Esophagus (tissue), 2 donors: ENCODE measurements at regions not wholly inside any gene's neighbourhood (a gene's known extent, or its start where the extent isn't known, plus 50 kb on each side); places are given as distances from the start of the nearest gene placed in this dataset.
"Not testable (repeated sequence)": the region's sequence is repeated elsewhere in the genome, so short reads cannot be mapped to it uniquely, and the experiment has no call there.

ENCODE experiments used
- H3K27ac ChIP-seq, 2 donors: one replicate each; pipeline ENCODE4 v1.5.1; 2013; ENCODE audit warnings: low read depth in 2 of 2, mild to moderate bottlenecking in 2 of 2, inconsistent platforms in 1 of 2, low read length in 1 of 2, moderate library complexity in 1 of 2
- H3K27me3 ChIP-seq, 2 donors: one replicate each; pipeline ENCODE4 v1.6.1; 2013; ENCODE audit warnings: low read length in 2 of 2, control low read depth in 1 of 2, mild to moderate bottlenecking in 1 of 2; ENCODE audit not compliant: insufficient read depth in 2 of 2, control insufficient read depth in 1 of 2
- H3K36me3 ChIP-seq, 2 donors: one replicate each; pipeline ENCODE4 v1.6.1; 2013; ENCODE audit warnings: low read length in 1 of 2; ENCODE audit not compliant: control insufficient read depth in 2 of 2, insufficient read depth in 2 of 2
- H3K4me1 ChIP-seq, 2 donors: one replicate each; pipeline ENCODE4 v1.6.1; 2013; ENCODE audit warnings: low read length in 1 of 2; ENCODE audit not compliant: control insufficient read depth in 2 of 2, insufficient read depth in 2 of 2
- H3K4me3 ChIP-seq, 2 donors: one replicate each; pipeline ENCODE4 v1.5.1; 2013; ENCODE audit warnings: low read length in 2 of 2, mild to moderate bottlenecking in 2 of 2, low read depth in 1 of 2, moderate library complexity in 1 of 2
- H3K9me3 ChIP-seq, 2 donors: one replicate each; pipeline ENCODE4 v1.6.1; 2013; ENCODE audit warnings: mild to moderate bottlenecking in 2 of 2, low read depth in 1 of 2, low read length in 1 of 2, moderate library complexity in 1 of 2; ENCODE audit not compliant: control insufficient read depth in 2 of 2, insufficient read depth in 1 of 2
- WGBS, 2 donors: extraction: QIAGEN DNeasy Blood & Tissue Kit; methylation state at CpG; one replicate each; pipeline ENCODE4 v1.1.7; 2013; 5-methylcytosine and 5-hydroxymethylcytosine counted together
- donor health status: healthy with polysubstance abuse.
- donor health status: Bipolar disorder and iron deficiency.

DNA sequence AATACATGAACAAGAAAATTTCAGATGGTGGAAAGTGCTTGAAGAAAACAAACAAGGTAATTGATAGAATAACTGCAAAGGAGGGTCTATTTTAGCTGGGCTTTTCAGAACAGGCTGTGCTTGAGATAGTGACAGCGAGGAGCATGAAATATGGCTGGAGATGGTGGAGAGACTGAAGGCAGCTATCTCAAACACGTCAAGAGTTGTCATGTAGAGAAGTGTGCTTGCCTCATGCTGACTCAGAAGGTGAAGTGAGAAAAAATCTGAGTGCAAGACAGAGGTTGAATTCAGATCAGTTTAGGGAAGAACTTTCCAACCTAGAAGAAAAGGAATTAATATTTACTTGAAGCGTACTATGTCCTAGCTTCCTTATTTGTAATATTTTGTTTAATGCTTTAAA lies 115.5 kb upstream of the RANBP3L start:
- Histone ChIP-seq H3K27me3 (no peaks in the 10 kb centered on the region), H3K4me3 (no peak overlapping the region), H3K36me3 (no peaks in the 10 kb centered on the region), H3K27ac (peak overlapping the region in 1 of 2 donors; percentile 19), H3K9me3 (no peaks in the 10 kb centered on the region), H3K4me1 (no peaks in the 10 kb centered on the region)
- WGBS, 2 donors = 64 to 70% methylated on average over 3 of the region's 3 CpGs

GRCh38 chr5:36417668-36418067 lies 116.0 kb upstream of the RANBP3L start:
- H3K27ac ChIP-seq = peak overlapping the region; percentile 40 to 55
- H3K36me3 ChIP-seq = no peaks in the 10 kb centered on the region
- 59 to 74% methylated on average over 4 of the region's 4 CpGs for WGBS, 2 donors

DNA sequence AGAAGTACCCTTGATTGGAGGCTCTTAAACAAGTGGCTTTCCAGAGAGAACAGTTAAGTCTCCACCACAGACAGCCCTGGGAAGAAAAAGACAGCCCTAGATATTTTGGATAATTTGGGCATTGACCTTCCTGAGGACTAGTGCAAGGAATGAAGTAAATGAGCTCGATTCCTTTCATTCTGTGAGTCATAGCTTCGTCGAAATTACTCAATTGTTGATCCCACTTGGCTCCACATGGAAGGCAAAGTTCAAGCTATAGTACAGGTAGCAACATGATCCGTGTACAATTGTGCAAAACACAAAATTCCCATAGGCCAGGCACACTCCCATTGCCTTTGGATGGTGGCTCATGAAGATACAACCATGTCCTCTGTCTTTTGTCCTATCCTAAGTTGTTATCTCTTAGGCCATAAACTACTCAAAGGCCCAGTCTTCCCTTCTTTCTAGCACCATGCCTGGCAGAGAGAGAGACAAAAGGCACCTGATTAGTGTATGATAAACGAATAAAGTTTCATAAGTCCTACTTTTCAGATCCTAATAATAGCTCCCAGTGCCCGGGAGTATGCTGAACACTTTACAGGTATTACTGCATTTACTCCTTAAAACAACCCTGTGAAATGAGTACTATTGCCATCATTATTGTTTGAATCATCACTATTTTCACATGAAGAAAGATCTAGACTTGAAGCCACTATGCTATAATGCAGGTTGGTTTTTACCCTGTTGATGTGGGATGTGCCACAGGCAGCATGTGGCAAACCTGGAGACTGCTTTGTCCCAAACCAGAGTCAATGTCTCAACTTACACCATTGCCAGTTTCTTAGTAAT lies 116.7 kb upstream of the RANBP3L start:
- WGBS, 2 donors = 48 to 50% methylated on average over 6 of the region's 6 CpGs
- Histone ChIP-seq H3K4me1 (no peaks in the 10 kb centered on the region), H3K27ac (peak overlapping the region; percentile 49 to 55), H3K36me3 (no peaks in the 10 kb centered on the region), H3K27me3 (no peaks in the 10 kb centered on the region), H3K4me3 (no peak overlapping the region), H3K9me3 (no peaks in the 10 kb centered on the region)

More at GRCh38 chr5:36417668-36418067, 116.0 kb upstream of the RANBP3L start:
- no peaks in the 10 kb centered on the region for H3K27me3 ChIP-seq
- H3K9me3 ChIP-seq = no peaks in the 10 kb centered on the region
- H3K4me1 ChIP-seq = no peaks in the 10 kb centered on the region
- no peak overlapping the region for H3K4me3 ChIP-seq

GRCh38 chr5:36421256-36421655 lies 119.6 kb upstream of the RANBP3L start:
- Histone ChIP-seq H3K9me3 (no peaks in the 10 kb centered on the region), H3K27me3 (no peaks in the 10 kb centered on the region), H3K36me3 (no peaks in the 10 kb centered on the region), H3K27ac (no peak overlapping the region), H3K4me3 (no peak overlapping the region), H3K4me1 (no peaks in the 10 kb centered on the region)
- WGBS, 2 donors = 95 to 100% methylated on average over 1 of the region's 1 CpG

GRCh38 chr5:36422952-36423351 lies 121.2 kb upstream of the RANBP3L start:
- WGBS, 2 donors = 41 to 49% methylated on average over 3 of the region's 3 CpGs
- Histone ChIP-seq H3K9me3 (no peaks in the 10 kb centered on the region), H3K27ac (no peak overlapping the region), H3K4me3 (no peak overlapping the region), H3K4me1 (no peaks in the 10 kb centered on the region), H3K27me3 (no peaks in the 10 kb centered on the region), H3K36me3 (no peaks in the 10 kb centered on the region)

DNA sequence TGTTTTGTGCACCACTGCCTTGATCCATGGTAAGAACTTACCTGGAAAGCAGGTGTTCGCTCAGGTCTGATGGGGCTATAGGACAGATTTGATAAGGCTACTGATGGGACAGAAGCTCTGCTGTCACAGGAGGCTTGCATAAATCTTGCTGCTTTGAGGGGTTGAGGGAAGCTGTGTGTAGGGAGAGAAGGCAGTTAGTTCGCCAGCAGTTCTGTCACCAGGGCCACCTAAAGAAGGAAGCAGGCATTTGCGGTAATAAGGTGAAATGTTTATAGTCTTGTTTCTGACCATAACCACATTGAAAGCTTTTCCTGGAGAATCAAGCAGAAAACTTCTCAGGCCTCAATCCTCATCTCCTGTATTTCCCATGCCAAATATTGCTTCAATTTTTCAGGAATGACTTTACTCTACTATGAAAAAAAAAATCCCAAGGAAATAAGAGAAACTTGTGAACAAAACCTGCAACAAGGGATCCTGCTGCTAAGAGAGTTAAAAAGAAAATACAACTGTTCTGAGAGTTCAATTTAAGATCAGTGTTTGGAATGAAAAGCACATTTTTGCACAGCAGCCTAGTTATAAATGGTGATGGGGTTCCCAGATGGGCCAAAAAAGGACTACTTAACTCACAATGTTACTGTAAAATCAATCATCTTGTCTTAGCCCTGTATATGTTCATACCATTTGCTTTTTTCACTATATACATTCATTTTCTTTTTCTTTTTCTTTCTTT lies 122.0 kb upstream of the RANBP3L start:
- no peaks in the 10 kb centered on the region for H3K36me3 ChIP-seq
- no peak overlapping the region for H3K27ac ChIP-seq
- H3K9me3 ChIP-seq = no peaks in the 10 kb centered on the region
- H3K4me1 ChIP-seq = no peaks in the 10 kb centered on the region
- 71% methylated on average over 3 of the region's 3 CpGs for WGBS, 2 donors
- no peaks in the 10 kb centered on the region for H3K27me3 ChIP-seq
- no peak overlapping the region for H3K4me3 ChIP-seq

DNA sequence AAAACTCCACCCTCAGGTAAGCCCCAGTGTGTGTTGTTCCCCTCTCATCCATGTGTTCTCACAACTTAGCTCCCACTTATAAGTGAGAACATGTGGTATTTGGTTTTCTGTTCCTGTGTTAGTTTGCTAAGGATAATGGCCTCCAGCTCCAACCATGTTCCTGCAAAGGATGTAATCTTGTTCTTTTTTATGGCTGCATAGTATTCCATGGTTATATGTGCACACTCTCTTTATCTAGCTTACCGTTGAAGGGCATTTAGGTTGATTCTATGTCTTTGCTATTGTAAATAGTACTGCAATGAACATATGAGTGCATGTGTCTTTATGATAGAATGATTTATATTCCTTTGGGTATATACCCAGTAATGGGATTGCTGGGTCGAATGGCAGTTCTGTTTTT lies 124.4 kb upstream of the RANBP3L start:
- H3K27me3 ChIP-seq, H3K4me1 ChIP-seq, H3K36me3 ChIP-seq, H3K9me3 ChIP-seq, H3K27ac ChIP-seq, H3K4me3 ChIP-seq: not testable (repeated sequence)
- WGBS, 2 donors = 91 to 95% methylated on average over 2 of the region's 2 CpGs

DNA sequence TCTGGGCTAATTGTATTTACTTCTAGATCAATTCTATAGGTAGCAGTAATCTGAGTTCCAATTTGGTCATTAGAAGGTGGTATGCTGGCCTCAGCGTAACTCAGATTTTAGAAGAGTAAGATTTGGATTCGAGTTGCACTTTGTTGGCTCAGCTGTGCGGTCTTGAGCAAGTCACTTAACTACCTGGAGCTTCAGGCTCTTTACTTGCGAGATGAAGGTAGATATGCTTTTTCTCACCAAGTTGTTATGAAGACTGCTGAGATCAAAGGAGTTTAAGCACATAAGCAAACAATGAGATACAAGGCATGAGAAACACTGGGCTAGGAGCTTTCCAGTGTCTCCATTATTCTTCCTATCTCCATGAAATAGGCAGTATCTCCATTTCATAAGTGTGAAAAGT lies 133.8 kb upstream of the RANBP3L start:
- H3K4me1 ChIP-seq = peaks cover 0 to 2% of the 10 kb centered on the region in 2 donors

DNA sequence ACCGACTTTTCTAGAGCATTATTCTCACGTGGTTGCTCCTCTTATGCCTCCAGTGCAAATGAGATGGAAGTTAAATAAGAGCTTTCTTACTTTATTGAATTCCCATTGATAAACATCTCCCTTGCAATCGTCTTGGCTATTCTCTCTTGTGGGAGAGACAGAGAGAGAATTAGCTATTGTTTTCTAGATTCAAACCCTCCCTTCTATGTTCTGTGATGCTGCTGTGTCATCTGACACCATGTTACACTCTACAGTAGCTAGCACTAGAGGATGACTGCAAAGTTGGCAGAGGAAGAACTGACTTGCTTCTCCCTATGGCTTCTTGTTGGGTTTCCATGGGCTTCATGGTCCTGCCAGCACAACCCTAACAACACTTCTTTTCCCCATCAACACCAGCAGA lies 134.6 kb upstream of the RANBP3L start:
- H3K36me3 ChIP-seq = no peaks in the 10 kb centered on the region
- H3K4me1 ChIP-seq = peaks cover 0 to 2% of the 10 kb centered on the region in 2 donors
- no peak overlapping the region for H3K27ac ChIP-seq
- H3K9me3 ChIP-seq = no peaks in the 10 kb centered on the region
- 67 to 71% methylated on average over 3 of the region's 3 CpGs for WGBS, 2 donors
- no peak overlapping the region for H3K4me3 ChIP-seq
- no peaks in the 10 kb centered on the region for H3K27me3 ChIP-seq

More for the DNA sequence above, 133.8 kb upstream of the RANBP3L start:
- Histone ChIP-seq H3K9me3 (no peaks in the 10 kb centered on the region), H3K27me3 (no peaks in the 10 kb centered on the region), H3K27ac (no peak overlapping the region), H3K36me3 (no peaks in the 10 kb centered on the region), H3K4me3 (no peak overlapping the region)
- WGBS, 2 donors = 85 to 88% methylated on average over 4 of the region's 4 CpGs
